Stimulated activated naive CD8-positive, alpha-beta T cell treated with anti-CD3 and anti-CD28 coated beads, Interleukin-15, Interleukin-2, amounts not matched to agents 100 U/mL and 50 U/mL, for 24 hours (primary cell): ENCODE measurements at regions not wholly inside any gene's neighbourhood (a gene's known extent, or its start where the extent isn't known, plus 50 kb on each side); places are given as distances from the start of the nearest gene placed in this dataset.

Source experiments
- ATAC-seq: fragments of 150-1000 bp; cut with Tn5 transposase; one replicate; pipeline ENCODE4 v1.10.0; 2021
- DNase-seq: peaks from one replicate; pipeline ENCODE4 v3.0.0; 2021

- ATAC-seq (no peak), DNase-seq (no peak)
These were observed 129.5 kb upstream of the PRNP start for GRCh38 chr20:4556781-4557180.

GRCh38 chr20:4555188-4555890 is 130.9 kb upstream of the PRNP start:
- ATAC-seq (no peak), DNase-seq (no peak)

DNA sequence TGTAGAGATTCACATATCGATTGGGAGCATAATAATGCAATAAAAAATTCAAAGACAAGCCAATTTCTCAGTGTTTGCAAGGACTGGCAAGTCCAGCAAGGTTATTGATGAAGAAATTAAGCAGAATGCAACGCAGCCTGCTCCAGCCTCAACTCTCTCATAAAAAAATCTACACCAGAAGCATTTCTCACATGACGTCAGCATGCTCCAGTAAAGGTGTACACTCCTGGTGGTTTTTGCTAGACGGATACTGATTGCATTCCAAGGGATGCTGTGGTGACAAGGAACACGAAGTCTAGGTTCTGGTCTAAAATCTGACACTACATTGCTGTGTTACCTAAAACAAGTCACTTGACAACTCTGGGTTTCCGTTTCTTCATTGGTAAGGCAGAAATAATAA is 131.9 kb upstream of the PRNP start:
- no peak for DNase-seq
- ATAC-seq: no peak

- ATAC-seq: no peak
- DNase-seq: no peak
These were observed 134.1 kb upstream of the PRNP start for GRCh38 chr20:4552075-4552640.

DNA sequence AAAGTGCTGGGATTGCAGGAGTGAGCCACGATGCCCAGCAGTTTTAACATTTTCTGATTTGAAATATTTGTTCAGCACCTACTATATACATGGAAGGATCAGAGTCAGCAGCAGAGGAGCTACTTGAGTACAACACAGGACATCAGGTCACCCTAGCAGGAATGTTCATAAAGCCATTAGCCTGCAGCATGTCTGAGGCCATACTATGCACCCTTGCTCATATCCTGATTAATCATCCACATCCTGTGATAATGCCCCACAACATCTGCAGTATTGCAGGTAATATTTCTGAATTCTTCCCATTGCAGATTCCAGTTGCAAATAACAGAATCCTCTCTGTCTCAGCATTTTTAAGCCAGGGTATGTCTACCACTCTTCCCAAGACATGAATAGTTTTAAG is 135.5 kb upstream of the PRNP start:
- DNase-seq: no peak

DNA sequence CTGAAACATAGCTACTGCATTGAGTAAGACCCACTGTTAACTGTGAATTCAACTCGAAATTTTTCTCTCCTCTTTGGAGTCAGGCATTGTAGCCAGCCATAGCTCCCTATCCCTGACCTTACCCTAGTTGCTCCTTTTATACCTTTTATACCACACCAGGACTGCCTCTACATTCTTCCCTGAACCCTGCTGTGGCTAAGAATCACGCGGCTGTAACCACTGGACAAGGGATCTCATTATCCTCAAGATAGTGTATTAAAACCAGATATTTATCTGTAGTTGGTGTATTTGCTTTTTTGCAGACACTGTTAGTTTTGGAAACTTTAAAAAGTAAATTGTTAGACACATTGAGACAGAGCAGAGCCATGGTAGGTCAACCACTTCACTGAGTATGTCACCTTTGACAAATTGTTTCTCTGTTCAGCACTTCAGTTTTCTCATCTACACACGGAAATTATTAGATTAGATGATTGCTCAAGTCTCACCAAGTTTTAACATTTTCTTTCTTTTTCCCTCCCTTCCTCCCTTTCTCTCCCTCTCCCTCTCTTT is 136.5 kb upstream of the PRNP start:
- no peak for DNase-seq
- ATAC-seq: no peak

More for the DNA sequence above, 135.5 kb upstream of the PRNP start:
- no peak for ATAC-seq

DNA sequence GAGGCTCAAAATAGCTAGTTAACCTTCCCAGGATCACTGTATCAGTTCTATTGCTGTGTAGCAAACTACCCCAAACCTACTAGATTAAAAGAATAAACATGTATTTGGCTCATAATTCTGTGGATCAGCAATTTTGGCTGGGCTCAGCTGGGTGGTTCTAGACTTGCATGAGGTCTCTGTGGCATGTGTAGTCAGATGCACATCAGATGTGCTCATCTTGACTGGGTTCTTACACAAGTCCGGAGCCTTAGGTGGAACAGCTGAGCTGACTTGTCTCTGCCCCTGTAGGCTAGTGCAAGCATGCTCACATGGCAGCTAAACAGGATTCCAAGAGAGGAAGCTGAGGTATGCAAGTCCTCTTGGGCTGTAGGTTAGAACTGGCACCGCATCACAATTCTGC is 137.7 kb upstream of the PRNP start:
- ATAC-seq: no peak

DNA sequence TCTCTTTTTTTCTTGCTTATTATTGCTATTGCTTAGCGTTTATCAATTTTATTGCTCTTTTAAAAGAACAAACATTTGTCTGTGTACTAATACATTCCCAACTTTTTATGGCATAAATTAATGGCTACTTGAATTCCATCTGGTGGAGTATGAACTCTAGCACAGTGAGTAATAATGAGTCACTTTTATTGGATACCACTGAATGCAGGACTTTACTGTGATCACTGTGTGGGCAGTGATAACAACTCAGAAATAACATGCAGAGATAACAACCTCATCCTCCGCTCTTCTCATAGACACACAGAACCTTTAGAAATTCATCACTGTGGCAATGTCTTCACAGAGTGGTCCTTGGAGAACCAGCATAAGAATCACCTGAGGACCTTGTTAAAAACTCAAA is 139.5 kb upstream of the PRNP start:
- ATAC-seq (no peak), DNase-seq (no peak)

More for the DNA sequence above, 137.7 kb upstream of the PRNP start:
- no peak for DNase-seq

DNA sequence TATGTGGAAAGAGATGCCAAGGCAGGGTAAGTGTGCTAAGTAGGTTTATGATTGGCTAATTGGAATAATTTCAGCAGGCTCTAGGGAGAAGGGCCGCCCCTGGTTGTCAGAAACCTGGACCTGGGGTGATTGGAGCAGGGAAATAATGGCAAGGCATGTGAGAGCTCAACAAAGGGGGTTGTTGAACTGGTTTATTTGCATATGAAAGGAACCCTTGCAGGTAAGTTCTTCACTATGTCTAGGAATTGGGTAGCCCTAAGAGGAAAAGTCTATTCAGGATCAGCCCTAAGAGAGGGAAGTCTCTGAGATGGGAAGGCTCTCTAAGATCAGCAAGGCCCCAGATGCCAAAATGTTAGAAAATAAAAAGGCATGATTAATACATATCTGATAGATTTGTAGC is 139.9 kb upstream of the PRNP start:
- ATAC-seq (no peak), DNase-seq (no peak)

GRCh38 chr20:4545526-4545925 is 140.7 kb upstream of the PRNP start:
- ATAC-seq (no peak), DNase-seq (no peak)

- DNase-seq (no peak), ATAC-seq (no peak)
These were observed 141.5 kb upstream of the PRNP start for GRCh38 chr20:4544765-4545164.

GRCh38 chr20:4542270-4542669 is 144.0 kb upstream of the PRNP start:
- ATAC-seq (no peak), DNase-seq (no peak)

GRCh38 chr20:4534315-4534714 is 151.9 kb upstream of the PRNP start:
- no peak for ATAC-seq
- no peak for DNase-seq

DNA sequence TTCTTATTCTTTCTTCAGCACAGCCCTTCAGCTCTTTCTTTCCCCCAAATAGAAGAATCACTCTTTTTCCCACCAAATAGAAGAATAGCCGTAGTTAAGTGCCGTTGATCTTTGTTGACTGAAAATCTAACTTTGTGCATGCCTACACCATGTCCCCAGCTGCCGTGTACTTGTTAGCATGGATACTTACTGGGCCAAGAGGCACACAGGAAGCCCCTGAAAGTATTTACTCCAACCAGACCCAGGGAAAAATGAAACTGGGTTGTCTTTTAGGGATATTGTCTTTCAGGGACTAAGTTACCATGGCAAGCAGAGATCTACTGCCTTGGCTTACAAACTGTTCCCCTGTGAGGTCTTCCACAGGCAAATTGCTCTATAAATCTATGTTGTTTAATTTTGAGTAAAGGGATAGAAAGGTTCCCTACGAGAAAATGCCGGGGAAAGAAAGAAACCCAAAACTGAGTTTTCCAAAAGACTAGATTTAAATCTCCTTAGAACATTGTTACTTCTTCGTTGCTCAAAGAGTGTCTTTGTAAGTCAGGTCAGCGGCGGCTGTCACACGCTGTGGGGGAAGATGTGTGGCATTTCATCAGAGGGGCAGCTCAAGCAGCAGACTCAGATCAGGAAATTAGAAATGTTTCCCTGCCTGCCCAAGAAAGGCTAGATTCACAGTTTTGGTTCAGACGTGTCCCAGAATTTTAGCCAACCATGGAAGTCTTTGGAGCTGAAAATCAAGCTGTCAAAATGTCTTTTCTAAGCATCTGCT is 152.7 kb upstream of the PRNP start:
- ATAC-seq (no peak), DNase-seq (no peak)

GRCh38 chr20:4532772-4533171 is 153.5 kb upstream of the PRNP start:
- no peak for DNase-seq
- ATAC-seq: no peak

DNA sequence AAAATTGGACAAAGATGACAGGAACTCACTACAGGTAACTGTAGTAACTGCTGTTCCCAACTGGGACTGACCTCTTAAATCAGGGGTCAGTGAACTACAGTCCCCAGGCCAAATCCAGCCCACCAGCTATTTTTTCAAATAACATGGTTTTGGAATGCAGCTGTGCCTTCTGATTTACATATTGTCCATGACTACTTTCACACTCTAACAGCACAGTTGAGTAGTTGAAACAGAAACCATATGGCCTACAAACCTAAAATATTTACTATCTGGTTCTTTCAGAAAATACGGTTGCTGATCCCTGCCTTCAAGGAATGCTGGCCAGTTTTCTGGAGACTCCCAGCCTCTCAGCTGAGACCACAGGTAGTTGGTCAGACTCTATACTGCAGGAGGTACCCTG is 161.5 kb upstream of the PRNP start:
- ATAC-seq (no peak), DNase-seq (no peak)

GRCh38 chr20:4524307-4524706 is 161.9 kb upstream of the PRNP start:
- DNase-seq (no peak), ATAC-seq (no peak)

- no peak for ATAC-seq
- no peak for DNase-seq
These were observed 163.9 kb upstream of the PRNP start for GRCh38 chr20:4522310-4522709.

DNA sequence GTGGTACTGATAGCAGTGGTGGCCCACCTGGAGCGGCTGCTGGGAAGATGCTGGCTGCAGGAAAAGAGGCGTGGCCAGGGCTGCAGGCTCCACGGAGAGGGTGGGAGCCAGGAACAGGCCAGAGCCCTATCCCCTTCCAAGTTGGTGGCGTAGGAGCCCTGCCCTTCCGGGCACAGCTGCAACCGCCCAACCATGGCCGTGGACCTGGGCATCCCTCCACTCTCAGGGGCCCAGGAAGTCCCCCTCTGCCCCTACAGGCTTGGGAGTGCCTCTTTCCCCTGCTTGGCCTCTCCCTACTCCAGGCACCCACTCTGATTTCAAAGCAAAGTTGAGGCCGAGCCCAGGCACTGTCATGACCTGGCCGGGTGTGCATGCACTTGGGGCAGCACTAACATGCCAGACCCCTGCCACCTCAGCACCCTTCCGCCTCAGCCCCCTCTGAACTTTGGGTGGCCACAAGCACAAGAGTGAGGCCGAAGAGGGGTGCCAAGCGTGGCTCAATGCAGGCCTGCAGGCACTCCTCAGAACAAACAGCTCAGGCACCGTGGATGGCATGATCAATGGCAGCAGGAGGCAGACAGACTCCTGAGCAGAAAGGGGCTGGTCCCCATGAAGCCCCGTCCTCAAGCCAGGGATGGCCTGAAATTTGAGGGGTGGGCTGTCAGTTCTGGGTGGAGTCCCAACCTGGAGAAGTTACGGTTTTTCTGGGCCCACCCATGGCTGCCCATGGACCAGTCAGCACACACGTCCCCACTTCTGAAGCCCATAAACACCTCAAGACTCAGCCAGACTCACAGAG is 164.9 kb upstream of the PRNP start:
- ATAC-seq (no peak), DNase-seq (no peak)

GRCh38 chr20:4519534-4519933 is 166.7 kb upstream of the PRNP start:
- no peak for ATAC-seq
- peak; percentile 18 for DNase-seq

- ATAC-seq: no peak
- no peak for DNase-seq
These were observed 169.4 kb upstream of the PRNP start for GRCh38 chr20:4516876-4517275.

GRCh38 chr20:4513720-4514119 is 172.5 kb upstream of the PRNP start:
- ATAC-seq: no peak
- DNase-seq: no peak
